Immature natural killer cell (primary cell): ENCODE measurements at regions not wholly inside any gene's neighbourhood (a gene's known extent, or its start where the extent isn't known, plus 50 kb on each side); places are given as distances from the start of the nearest gene placed in this dataset.
"Not testable (repeated sequence)": the region's sequence is repeated elsewhere in the genome, so short reads cannot be mapped to it uniquely, and the experiment has no call there.

ENCODE experiments used
- DNase-seq, 3 donors: peaks; one replicate each; pipeline ENCODE4 v3.0.0; 2022; ENCODE audit warnings: mixed read lengths in 1 of 3
- H3K27ac Mint-ChIP-seq, 6 donors: one replicate each; pipeline ENCODE4 v1.8.0; 2020; ENCODE audit warnings: mixed read lengths in 6 of 6, mild to moderate bottlenecking in 5 of 6, inconsistent platforms in 4 of 6, moderate library complexity in 3 of 6
- H3K27me3 Mint-ChIP-seq, 3 donors: one replicate each; pipeline ENCODE4 v1.8.0; 2020 to 2021; ENCODE audit warnings: low read depth in 3 of 3, mild to moderate bottlenecking in 3 of 3, mixed read lengths in 3 of 3, moderate library complexity in 3 of 3, inconsistent platforms in 1 of 3
- H3K36me3 Mint-ChIP-seq, 3 donors: one replicate each; pipeline ENCODE4 v1.8.0; 2020; ENCODE audit warnings: mixed read lengths in 3 of 3, inconsistent platforms in 2 of 3, mild to moderate bottlenecking in 2 of 3
- H3K4me1 Mint-ChIP-seq, 2 donors: one replicate each; pipeline ENCODE4 v1.8.0; 2020; ENCODE audit warnings: inconsistent platforms in 2 of 2, mild to moderate bottlenecking in 2 of 2, mixed read lengths in 2 of 2, moderate library complexity in 1 of 2
- H3K4me3 Mint-ChIP-seq, 5 donors: one replicate each; pipeline ENCODE4 v1.8.0; 2020; ENCODE audit warnings: mild to moderate bottlenecking in 5 of 5, mixed read lengths in 5 of 5, inconsistent platforms in 3 of 5, moderate library complexity in 3 of 5
- H3K9me3 Mint-ChIP-seq, 6 donors: one replicate each; pipeline ENCODE4 v1.8.0; 2020; ENCODE audit warnings: mild to moderate bottlenecking in 6 of 6, mixed read lengths in 6 of 6, inconsistent platforms in 4 of 6, moderate library complexity in 3 of 6

DNA sequence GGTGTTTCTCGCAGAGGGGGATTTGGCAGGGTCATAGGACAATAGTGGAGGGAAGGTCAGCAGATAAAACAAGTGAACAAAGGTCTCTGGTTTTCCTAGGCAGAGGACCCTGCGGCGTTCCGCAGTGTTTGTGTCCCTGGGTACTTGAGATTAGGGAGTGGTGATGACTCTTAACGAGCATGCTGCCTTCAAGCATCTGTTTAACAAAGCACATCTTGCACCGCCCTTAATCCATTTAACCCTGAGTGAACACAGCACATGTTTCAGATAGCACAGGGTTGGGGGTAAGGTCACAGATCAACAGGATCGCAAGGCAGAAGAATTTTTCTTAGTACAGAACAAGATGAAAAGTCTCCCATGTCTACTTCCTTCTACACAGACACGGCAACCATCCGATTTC lies 75.6 kb upstream of the SOD1 start:
- not testable (repeated sequence) for H3K36me3 Mint-ChIP-seq, H3K4me1 Mint-ChIP-seq, H3K27me3 Mint-ChIP-seq, H3K9me3 Mint-ChIP-seq, H3K4me3 Mint-ChIP-seq, H3K27ac Mint-ChIP-seq, DNase-seq

DNA sequence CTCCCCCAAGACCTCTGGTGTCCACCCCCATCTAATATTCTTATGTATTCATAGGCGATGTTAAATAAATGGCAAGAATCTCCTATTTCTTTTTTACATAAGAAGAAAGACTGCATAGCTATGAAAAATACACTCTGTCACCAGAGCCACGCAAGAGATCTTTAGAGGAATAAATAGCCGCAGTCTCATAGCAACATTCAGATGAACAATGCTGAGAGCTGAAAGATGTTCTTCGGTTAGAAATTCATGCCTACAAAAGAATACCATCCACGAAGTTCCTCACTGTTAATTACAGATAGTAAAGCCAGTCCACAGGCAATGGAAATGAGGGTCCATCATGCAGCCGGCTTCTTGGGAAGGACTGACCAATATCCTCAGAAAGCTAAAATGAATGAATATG lies 76.0 kb upstream of the SOD1 start:
- Mint-ChIP-seq H3K4me1 (no peaks in the 10 kb centered on the region), H3K4me3 (no peak overlapping the region), H3K9me3 (no peaks in the 10 kb centered on the region), H3K36me3 (no peaks in the 10 kb centered on the region), H3K27ac (no peak overlapping the region), H3K27me3 (peaks cover 0 to 4% (median 3%) of the 10 kb centered on the region in 3 donors)
- DNase-seq: no peak

- Mint-ChIP-seq H3K27me3 (peaks cover 0 to 4% (median 0%) of the 10 kb centered on the region in 3 donors), H3K4me1 (no peaks in the 10 kb centered on the region), H3K36me3 (no peaks in the 10 kb centered on the region), H3K9me3 (no peaks in the 10 kb centered on the region), H3K4me3 (no peak overlapping the region), H3K27ac (no peak overlapping the region)
- DNase-seq: peak; percentile 47 to 53 (median 49)
These were observed 78.6 kb upstream of the SOD1 start for GRCh38 chr21:31580866-31581276.

- no peaks in the 10 kb centered on the region for H3K4me1 Mint-ChIP-seq
- no peaks in the 10 kb centered on the region for H3K36me3 Mint-ChIP-seq
- no peak overlapping the region for H3K4me3 Mint-ChIP-seq
- DNase-seq: no peak
- no peak overlapping the region for H3K27ac Mint-ChIP-seq
- H3K27me3 Mint-ChIP-seq: peaks cover 0 to 4% (median 3%) of the 10 kb centered on the region in 3 donors
- H3K9me3 Mint-ChIP-seq: no peaks in the 10 kb centered on the region
These were observed 82.2 kb upstream of the SOD1 start for GRCh38 chr21:31577271-31577670.

DNA sequence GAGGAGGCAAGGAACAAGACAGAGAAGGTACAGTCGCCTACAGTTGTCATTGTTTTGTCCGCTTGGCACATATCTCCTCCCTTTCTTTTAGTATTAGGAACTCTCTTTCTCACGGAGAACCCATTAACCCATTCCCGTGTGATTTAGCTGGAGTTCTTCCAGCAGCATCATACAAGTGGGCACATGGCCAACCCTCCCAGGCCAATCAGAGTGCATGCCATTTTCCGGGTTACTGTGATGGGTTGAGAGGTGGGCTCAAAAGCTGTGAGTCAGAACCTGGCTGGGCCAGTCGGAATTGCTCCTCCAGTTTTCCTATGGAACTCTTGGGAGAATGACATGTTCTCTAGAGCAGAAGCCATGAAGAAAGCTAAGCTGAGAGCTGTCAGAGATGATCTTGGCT lies 83.1 kb upstream of the SOD1 start:
- Mint-ChIP-seq H3K27ac (no peak overlapping the region), H3K4me1 (no peaks in the 10 kb centered on the region), H3K4me3 (no peak overlapping the region), H3K9me3 (no peaks in the 10 kb centered on the region), H3K36me3 (no peaks in the 10 kb centered on the region), H3K27me3 (peaks cover 0 to 4% (median 3%) of the 10 kb centered on the region in 3 donors)
- DNase-seq: no peak

- H3K9me3 Mint-ChIP-seq: no peaks in the 10 kb centered on the region
- H3K4me3 Mint-ChIP-seq: no peak overlapping the region
- H3K27me3 Mint-ChIP-seq: peaks cover 0 to 3% (median 0%) of the 10 kb centered on the region in 3 donors
- H3K36me3 Mint-ChIP-seq: no peaks in the 10 kb centered on the region
- no peaks in the 10 kb centered on the region for H3K4me1 Mint-ChIP-seq
- no peak overlapping the region for H3K27ac Mint-ChIP-seq
- no peak for DNase-seq
These were observed 86.3 kb upstream of the SOD1 start for GRCh38 chr21:31573217-31573616.

- Mint-ChIP-seq H3K4me1 (no peaks in the 10 kb centered on the region), H3K27me3 (peaks cover 0 to 3% (median 0%) of the 10 kb centered on the region in 3 donors), H3K27ac (no peak overlapping the region)
These were observed 87.6 kb upstream of the SOD1 start for GRCh38 chr21:31571879-31572278.

GRCh38 chr21:31570824-31571566 lies 88.5 kb upstream of the SOD1 start:
- H3K9me3 Mint-ChIP-seq: no peaks in the 10 kb centered on the region
- no peaks in the 10 kb centered on the region for H3K36me3 Mint-ChIP-seq
- H3K27ac Mint-ChIP-seq: no peak overlapping the region
- DNase-seq: no peak
- H3K27me3 Mint-ChIP-seq: peaks cover 0 to 3% (median 2%) of the 10 kb centered on the region in 3 donors
- no peak overlapping the region for H3K4me3 Mint-ChIP-seq
- H3K4me1 Mint-ChIP-seq: no peaks in the 10 kb centered on the region

More at GRCh38 chr21:31571879-31572278, 87.6 kb upstream of the SOD1 start:
- DNase-seq: no peak
- Mint-ChIP-seq H3K4me3 (no peak overlapping the region), H3K36me3 (no peaks in the 10 kb centered on the region), H3K9me3 (no peaks in the 10 kb centered on the region)

DNA sequence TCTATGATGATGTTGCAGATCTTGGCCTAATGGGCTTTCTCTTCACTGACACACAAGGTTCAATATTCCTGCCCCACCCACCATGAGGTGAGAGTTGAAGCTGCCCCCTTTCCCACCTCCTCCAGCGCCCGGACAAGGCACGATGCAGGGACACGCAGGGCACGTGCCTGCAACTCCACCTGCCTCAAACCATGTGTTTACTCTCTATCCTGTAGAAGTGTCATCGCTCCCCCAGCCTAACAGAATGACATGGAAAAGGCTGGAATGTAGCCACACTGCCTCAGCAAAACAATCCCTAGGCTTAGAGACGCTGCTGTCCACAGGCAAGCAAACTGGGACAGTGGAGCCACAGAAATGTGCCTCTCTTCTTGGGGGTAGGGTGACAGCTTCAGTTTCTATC lies 92.9 kb upstream of the SOD1 start:
- no peaks in the 10 kb centered on the region for H3K4me1 Mint-ChIP-seq
- DNase-seq: no peak
- H3K4me3 Mint-ChIP-seq: no peak overlapping the region
- no peak overlapping the region for H3K27ac Mint-ChIP-seq
- no peaks in the 10 kb centered on the region for H3K9me3 Mint-ChIP-seq
- H3K27me3 Mint-ChIP-seq: peaks cover 0 to 10% (median 0%) of the 10 kb centered on the region in 3 donors
- no peaks in the 10 kb centered on the region for H3K36me3 Mint-ChIP-seq

- Mint-ChIP-seq H3K27me3 (peaks cover 0 to 10% (median 0%) of the 10 kb centered on the region in 3 donors), H3K27ac (no peak overlapping the region), H3K4me1 (no peaks in the 10 kb centered on the region), H3K9me3 (no peaks in the 10 kb centered on the region), H3K36me3 (no peaks in the 10 kb centered on the region), H3K4me3 (no peak overlapping the region)
- DNase-seq: no peak
These were observed 93.4 kb upstream of the SOD1 start for GRCh38 chr21:31566064-31566463.

DNA sequence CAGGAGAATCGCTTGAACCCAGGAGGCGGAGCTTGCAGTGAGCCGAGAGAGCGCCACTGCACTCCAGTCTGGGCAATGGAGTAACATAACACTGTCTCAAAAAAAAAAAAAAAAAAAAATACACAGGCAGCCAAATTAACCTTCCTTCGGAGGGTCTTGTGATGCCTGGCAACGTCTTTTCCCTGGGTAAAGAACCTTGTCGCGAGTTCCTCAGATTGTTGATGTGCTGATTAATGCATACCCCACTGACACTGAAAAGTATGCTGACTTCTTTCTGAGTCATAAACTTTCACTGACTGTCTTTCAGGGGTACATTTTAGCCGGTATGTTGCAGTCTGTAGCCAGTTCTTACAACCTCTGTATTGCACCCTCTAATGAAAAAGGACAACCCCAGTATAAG lies 95.1 kb upstream of the SOD1 start:
- H3K4me1 Mint-ChIP-seq: peaks cover 11 to 12% of the 10 kb centered on the region in 2 donors
- H3K27ac Mint-ChIP-seq: no peak overlapping the region
- no peaks in the 10 kb centered on the region for H3K36me3 Mint-ChIP-seq
- H3K4me3 Mint-ChIP-seq: no peak overlapping the region
- no peak for DNase-seq
- H3K9me3 Mint-ChIP-seq: no peaks in the 10 kb centered on the region
- H3K27me3 Mint-ChIP-seq: peaks cover 0 to 10% (median 2%) of the 10 kb centered on the region in 3 donors

- Mint-ChIP-seq H3K36me3 (no peaks in the 10 kb centered on the region), H3K4me1 (peaks cover 17 to 24% of the 10 kb centered on the region in 2 donors), H3K27me3 (peaks cover 9 to 13% (median 11%) of the 10 kb centered on the region in 3 donors), H3K4me3 (peak overlapping the region; percentile 85 to 96 (median 94)), H3K9me3 (no peaks in the 10 kb centered on the region), H3K27ac (peak overlapping the region in 1 of 6 donors; percentile 22)
- no peak for DNase-seq
These were observed 99.0 kb upstream of the SOD1 start for GRCh38 chr21:31560479-31560878.

- Mint-ChIP-seq H3K27me3 (peaks cover 9 to 15% (median 13%) of the 10 kb centered on the region in 3 donors), H3K36me3 (no peaks in the 10 kb centered on the region), H3K4me3 (peak overlapping the region; percentile 85 to 96 (median 94)), H3K9me3 (no peaks in the 10 kb centered on the region), H3K4me1 (peaks cover 17 to 24% of the 10 kb centered on the region in 2 donors), H3K27ac (peak overlapping the region in 2 of 6 donors; percentile 17 to 56)
- DNase-seq: peak; percentile 83 to 90 (median 87)
These were observed 99.9 kb upstream of the SOD1 start for GRCh38 chr21:31559368-31560119.

- DNase-seq: peak; percentile 83 to 89 (median 86)
- Mint-ChIP-seq H3K27ac (peak overlapping the region in 1 of 6 donors; percentile 56), H3K4me1 (peaks cover 17 to 24% of the 10 kb centered on the region in 2 donors)
These were observed 100.5 kb upstream of the SOD1 start for GRCh38 chr21:31558962-31559367.

More at GRCh38 chr21:31558962-31559367, 100.5 kb upstream of the SOD1 start:
- H3K36me3 Mint-ChIP-seq: no peaks in the 10 kb centered on the region
- H3K9me3 Mint-ChIP-seq: no peaks in the 10 kb centered on the region
- H3K27me3 Mint-ChIP-seq: peaks cover 9 to 15% (median 13%) of the 10 kb centered on the region in 3 donors
- peak overlapping the region; percentile 85 to 96 (median 94) for H3K4me3 Mint-ChIP-seq
